ENCODE measurements at regions not wholly inside any gene's neighbourhood (a gene's known extent, or its start where the extent isn't known, plus 50 kb on each side); places are given as distances from the start of the nearest gene placed in this dataset.

GRCh38 chr1:95752515-95753381 is 518.7 kb downstream of the RWDD3 start:
- no peaks in the 10 kb centered on the region for H3K27me3 Mint-ChIP-seq (ENCODE audit: insufficient read depth)
- H3K36me3 Mint-ChIP-seq (ENCODE audit: low read depth), result no peaks in the 10 kb centered on the region
- H3K27ac Mint-ChIP-seq, result no peak overlapping the region
- DNase-seq, result no peak
- H3K4me1 Mint-ChIP-seq (ENCODE audit: low read depth), result no peaks in the 10 kb centered on the region
- TF ChIP-seq, protein P1, sequence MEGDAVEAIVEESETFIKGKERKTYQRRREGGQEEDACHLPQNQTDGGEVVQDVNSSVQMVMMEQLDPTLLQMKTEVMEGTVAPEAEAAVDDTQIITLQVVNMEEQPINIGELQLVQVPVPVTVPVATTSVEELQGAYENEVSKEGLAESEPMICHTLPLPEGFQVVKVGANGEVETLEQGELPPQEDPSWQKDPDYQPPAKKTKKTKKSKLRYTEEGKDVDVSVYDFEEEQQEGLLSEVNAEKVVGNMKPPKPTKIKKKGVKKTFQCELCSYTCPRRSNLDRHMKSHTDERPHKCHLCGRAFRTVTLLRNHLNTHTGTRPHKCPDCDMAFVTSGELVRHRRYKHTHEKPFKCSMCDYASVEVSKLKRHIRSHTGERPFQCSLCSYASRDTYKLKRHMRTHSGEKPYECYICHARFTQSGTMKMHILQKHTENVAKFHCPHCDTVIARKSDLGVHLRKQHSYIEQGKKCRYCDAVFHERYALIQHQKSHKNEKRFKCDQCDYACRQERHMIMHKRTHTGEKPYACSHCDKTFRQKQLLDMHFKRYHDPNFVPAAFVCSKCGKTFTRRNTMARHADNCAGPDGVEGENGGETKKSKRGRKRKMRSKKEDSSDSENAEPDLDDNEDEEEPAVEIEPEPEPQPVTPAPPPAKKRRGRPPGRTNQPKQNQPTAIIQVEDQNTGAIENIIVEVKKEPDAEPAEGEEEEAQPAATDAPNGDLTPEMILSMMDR (IDR thresholded peaks at IDR 0.05), result no peak
- peaks cover 44% of the 10 kb centered on the region for H3K9me3 Mint-ChIP-seq
- no peak overlapping the region for H3K4me3 Mint-ChIP-seq

DNA sequence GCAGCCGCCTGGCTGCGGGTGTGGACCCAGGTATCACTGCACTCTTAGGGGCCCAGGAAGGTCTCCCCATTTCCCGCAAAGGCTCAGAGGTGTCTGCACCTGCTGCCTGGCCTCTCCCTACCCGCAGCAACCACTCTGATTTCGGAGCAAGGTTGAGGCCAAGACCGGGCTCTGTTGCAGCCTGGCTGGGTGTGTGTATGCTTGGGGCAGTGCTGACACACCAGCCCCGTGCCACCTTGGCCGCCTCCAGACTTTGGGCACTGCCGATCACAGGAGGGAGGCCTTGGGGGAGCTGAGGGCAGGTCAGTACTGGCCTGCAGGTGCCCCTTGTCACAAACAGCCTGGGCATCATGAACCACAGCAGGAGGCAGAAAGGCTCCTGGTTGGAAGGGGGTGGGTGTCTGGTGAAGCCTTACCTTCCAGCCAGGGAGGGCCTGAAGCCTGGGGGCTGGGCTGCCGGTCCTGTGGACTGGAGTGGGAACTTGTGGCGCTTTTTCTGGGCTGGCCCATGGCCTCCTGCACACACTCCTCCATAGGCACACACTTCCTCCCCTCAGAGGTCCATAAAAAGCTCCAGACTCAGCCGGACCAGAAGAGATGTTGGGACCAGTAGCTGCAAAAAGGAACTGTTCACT is 519.5 kb downstream of the RWDD3 start:
- DNase-seq, result no peak
- Mint-ChIP-seq H3K4me1 (ENCODE audit: low read depth) (no peaks in the 10 kb centered on the region), H3K27me3 (ENCODE audit: insufficient read depth) (no peaks in the 10 kb centered on the region), H3K4me3 (no peak overlapping the region), H3K9me3 (peaks cover 44% of the 10 kb centered on the region), H3K27ac (no peak overlapping the region), H3K36me3 (ENCODE audit: low read depth) (no peaks in the 10 kb centered on the region)
- TF ChIP-seq, protein P1 (IDR thresholded peaks at IDR 0.05), result no peak

- no peaks in the 10 kb centered on the region for H3K27me3 Mint-ChIP-seq (ENCODE audit: insufficient read depth)
- no peak overlapping the region for H3K4me3 Mint-ChIP-seq
- H3K27ac Mint-ChIP-seq, result no peak overlapping the region
- no peak for DNase-seq
- H3K36me3 Mint-ChIP-seq (ENCODE audit: low read depth), result no peaks in the 10 kb centered on the region
- H3K9me3 Mint-ChIP-seq, result peaks cover 47% of the 10 kb centered on the region
- TF ChIP-seq, protein P1 (IDR thresholded peaks at IDR 0.05), result no peak
- no peaks in the 10 kb centered on the region for H3K4me1 Mint-ChIP-seq (ENCODE audit: low read depth)
These were observed 520.4 kb downstream of the RWDD3 start for GRCh38 chr1:95754412-95754811.

GRCh38 chr1:95766036-95766435 is 532.0 kb downstream of the RWDD3 start:
- Mint-ChIP-seq H3K27me3 (ENCODE audit: insufficient read depth) (peaks cover 2% of the 10 kb centered on the region; the same call in 1 of the 2 replicates), H3K4me1 (ENCODE audit: low read depth) (no peaks in the 10 kb centered on the region), H3K36me3 (ENCODE audit: low read depth) (peaks cover 2% of the 10 kb centered on the region; the same call in 1 of the 2 replicates), H3K27ac (no peak overlapping the region), H3K4me3 (no peak overlapping the region), H3K9me3 (peaks cover 27% of the 10 kb centered on the region)
- DNase-seq, result no peak
- TF ChIP-seq, protein P1 (IDR thresholded peaks at IDR 0.05), result no peak

- Mint-ChIP-seq H3K36me3 (ENCODE audit: low read depth) (no peaks in the 10 kb centered on the region; the same call in 1 of the 2 replicates), H3K27me3 (ENCODE audit: insufficient read depth) (no peaks in the 10 kb centered on the region), H3K9me3 (peaks cover 48% of the 10 kb centered on the region), H3K27ac (no peak overlapping the region), H3K4me3 (no peak overlapping the region), H3K4me1 (ENCODE audit: low read depth) (no peaks in the 10 kb centered on the region)
- TF ChIP-seq, protein P1 (IDR thresholded peaks at IDR 0.05), result no peak
- DNase-seq, result no peak
These were observed 536.6 kb downstream of the RWDD3 start for GRCh38 chr1:95770581-95770980.
